GM23248 (cell line): ENCODE measurements at regions not wholly inside any gene's neighbourhood (a gene's known extent, or its start where the extent isn't known, plus 50 kb on each side); places are given as distances from the start of the nearest gene placed in this dataset.

Source experiments
- EZH2 ChIP-seq: fragments of 200-600 bp; sonication (generic); IDR thresholded peaks from 2 replicates; pipeline ENCODE4 v1.6.1; 2018; ENCODE audit warnings: antibody characterized with exemption, mild to moderate bottlenecking; ENCODE audit not compliant: insufficient read depth, poor library complexity, severe bottlenecking
- EZH2phosphoT487 ChIP-seq: fragments of 200-600 bp; sonication (generic); IDR thresholded peaks from 2 replicates; pipeline ENCODE4 v1.6.1; 2018; ENCODE audit warnings: antibody characterized with exemption, moderate library complexity, mild to moderate bottlenecking, low read depth; ENCODE audit not compliant: insufficient read depth

DNA sequence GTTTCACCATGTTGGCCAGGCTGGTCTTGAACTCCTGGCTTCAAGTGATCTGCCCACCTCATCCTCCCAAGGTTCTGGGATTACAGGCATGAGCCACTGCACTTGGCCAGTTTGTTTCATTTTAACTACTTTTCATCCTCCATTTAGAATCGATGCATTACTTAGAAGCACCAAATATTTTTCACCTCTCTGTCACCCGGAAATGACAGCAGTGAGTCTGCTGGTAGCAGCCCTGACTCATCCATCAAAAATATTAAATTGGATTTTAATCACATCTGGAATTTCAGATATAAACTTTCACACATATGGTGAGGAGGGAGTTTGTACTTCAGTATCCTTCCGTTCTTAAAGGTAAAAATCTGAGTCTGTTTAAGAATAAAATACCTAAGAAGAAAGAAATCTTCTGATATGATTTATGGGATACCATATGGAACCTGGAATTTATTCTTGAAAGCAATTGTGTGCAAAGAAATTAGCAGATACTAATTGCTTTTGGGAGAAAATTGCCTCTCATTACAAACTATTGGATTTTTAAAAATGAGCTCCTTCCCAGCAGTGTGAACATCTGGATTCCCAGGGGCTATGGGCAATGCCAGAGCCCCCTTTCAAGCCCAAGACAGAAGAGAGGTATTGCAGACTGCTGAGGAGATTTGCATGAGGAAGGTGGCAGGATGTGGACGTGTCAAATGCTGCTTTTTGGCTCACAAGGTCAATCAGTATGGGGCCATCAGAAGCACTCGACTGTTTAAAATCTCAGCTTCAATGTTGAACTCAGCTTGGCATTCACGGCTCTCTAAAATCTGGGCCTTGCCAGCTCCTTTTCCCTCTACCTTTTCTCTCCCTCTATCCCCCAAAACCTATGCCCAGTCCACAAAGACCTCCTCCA, 279.5 kb upstream of the SIX2 start:
- TF ChIP-seq EZH2 (no peak), EZH2phosphoT487 (no peak)
